GM12874 (cell line): ENCODE measurements at regions not wholly inside any gene's neighbourhood (a gene's known extent, or its start where the extent isn't known, plus 50 kb on each side); places are given as distances from the start of the nearest gene placed in this dataset.

Experiments
- CTCF ChIP-seq: IDR thresholded peaks from 2 replicates; pipeline ENCODE4 v1.5.1; 2011; ENCODE audit warnings: low read depth, mild to moderate bottlenecking, control low read depth, low read length, moderate library complexity; ENCODE audit not compliant: insufficient read depth

GRCh38 chr6:140970485-140970884 is 1162.2 kb upstream of the GJE1 start:
- TF ChIP-seq CTCF: no peak

GRCh38 chr6:140968062-140968461 is 1164.7 kb upstream of the GJE1 start:
- no peak for TF ChIP-seq CTCF

GRCh38 chr6:140966676-140967075 is 1166.0 kb upstream of the GJE1 start:
- TF ChIP-seq CTCF: no peak

GRCh38 chr6:140960566-140960965 is 1172.2 kb upstream of the GJE1 start:
- no peak for TF ChIP-seq CTCF

GRCh38 chr6:140957386-140957785 is 1175.3 kb upstream of the GJE1 start:
- no peak for TF ChIP-seq CTCF

- no peak for TF ChIP-seq CTCF
Measured at GRCh38 chr6:140956571-140957369, 1176.0 kb upstream of the GJE1 start.

GRCh38 chr6:140940251-140940925 is 1192.3 kb upstream of the GJE1 start:
- no peak for TF ChIP-seq CTCF
